Caco-2 (cell line): ENCODE measurements at regions not wholly inside any gene's neighbourhood (a gene's known extent, or its start where the extent isn't known, plus 50 kb on each side); places are given as distances from the start of the nearest gene placed in this dataset.

ENCODE experiments used
- BruUV-seq: library from RNA; stranded (reverse); fragments of 400-500 nt; replicated peaks from 2 replicates; lab custom pipeline; 2021; lab: Mats Ljungman, UMichigan
- CTCF ChIA-PET: fragments of 300-600 bp; sonication (Branson Sonifier 250); formaldehyde crosslinking; loops from one replicate; lab custom pipeline; 2022; ENCODE audit warnings: antibody characterized with exemption; lab: Charles Lee
- POLR2A ChIA-PET: fragments of 300-600 bp; sonication (Branson Sonifier 250); formaldehyde crosslinking; loops from one replicate; lab custom pipeline; 2022; ENCODE audit warnings: antibody characterized with exemption; lab: Charles Lee
- DNase-seq, 2 experiments: peaks; one replicate each; pipeline versions ENCODE4 v3.0.0 to v3.0.0-alpha.2; 2020 to 2022
- H3K27me3 ChIP-seq: replicated peaks from 2 replicates; pipeline ENCODE4 v1.6.0; 2011; ENCODE audit warnings: low read length; ENCODE audit not compliant: control insufficient read depth, insufficient read depth
- H3K36me3 ChIP-seq: 2 replicates; pipeline ENCODE4 v1.5.1; 2011; ENCODE audit warnings: low read length; ENCODE audit not compliant: control insufficient read depth, insufficient read depth
- H3K4me1 ChIP-seq: fragments of 250-450 bp; sonication (Bioruptor Pico); 2 replicates; pipeline ENCODE4 v1.5.1; 2020; ENCODE audit warnings: mild to moderate bottlenecking
- H3K4me3 ChIP-seq: 2 replicates; pipeline ENCODE4 v1.5.1; 2011; ENCODE audit warnings: low read depth, mild to moderate bottlenecking, control low read depth, low read length
- H3K9me3 ChIP-seq: fragments of 250-450 bp; sonication (Bioruptor Pico); 2 replicates; pipeline ENCODE4 v1.5.1; 2020; ENCODE audit warnings: mild to moderate bottlenecking, moderate library complexity
- H3K27ac Mint-ChIP-seq: one replicate; pipeline ENCODE4 v1.8.0; 2022; ENCODE audit warnings: mixed read lengths; ENCODE audit not compliant: unreplicated experiment
- H3K27me3 Mint-ChIP-seq: one replicate; pipeline ENCODE4 v1.8.0; 2022; ENCODE audit warnings: mixed read lengths; ENCODE audit not compliant: insufficient read depth, unreplicated experiment
- H3K36me3 Mint-ChIP-seq: one replicate; pipeline ENCODE4 v1.8.0; 2022; ENCODE audit warnings: mild to moderate bottlenecking, mixed read lengths; ENCODE audit not compliant: insufficient read depth, unreplicated experiment
- H3K4me1 Mint-ChIP-seq: one replicate; pipeline ENCODE4 v1.8.0; 2022; ENCODE audit warnings: low read depth, mixed read lengths; ENCODE audit not compliant: unreplicated experiment
- H3K4me3 Mint-ChIP-seq: one replicate; pipeline ENCODE4 v1.8.0; 2022; ENCODE audit warnings: mild to moderate bottlenecking, moderate library complexity, mixed read lengths; ENCODE audit not compliant: unreplicated experiment
- H3K9me3 Mint-ChIP-seq: one replicate; pipeline ENCODE4 v1.8.0; 2022; ENCODE audit warnings: mixed read lengths; ENCODE audit not compliant: unreplicated experiment
- CTCF ChIP-seq, 2 experiments: fragments of 200-600 bp in 1 of 2; IDR thresholded peaks; 1 replicate in 1 of 2; 2 replicates in 1 of 2; pipeline versions ENCODE4 v1.5.1 to v1.8.0; 2011 to 2022; ENCODE audit warnings: antibody characterized with exemption in 1 of 2, control low read depth in 1 of 2, inconsistent platforms in 1 of 2, low read depth in 1 of 2, low read length in 1 of 2, mild to moderate bottlenecking in 1 of 2, moderate library complexity in 1 of 2; ENCODE audit not compliant: insufficient read depth in 1 of 2, severe bottlenecking in 1 of 2, unreplicated experiment in 1 of 2
- intact Hi-C: fragments of 100-400 bp; cut with micrococcal nuclease; formaldehyde crosslinking; loops from one replicate; pipeline ENCODE4 v1.10.0; 2022; ENCODE audit not compliant: unreplicated experiment

- ChIA-PET CTCF (interaction anchor here (0.7 kb wide), 1 partner anchor 490 kb away, joined by 4 read pairs; no protein-coding TSS in a partner anchor), POLR2A (no interaction called here)
- H3K27me3 Mint-ChIP-seq, result peaks cover 22% of the 10 kb centered on the region
- no TSS peak for BruUV-seq
- no peak for TF ChIP-seq CTCF (IDR thresholded peaks at IDR 0.05; ENCODE audit: insufficient read depth in 1 of 2, low read depth in 1 of 2, low read length in 1 of 2, severe bottlenecking in 1 of 2, unreplicated experiment in 1 of 2)
- no peak overlapping the region for H3K4me3 ChIP-seq
- no peak overlapping the region for H3K27ac Mint-ChIP-seq
- H3K9me3 ChIP-seq, result no peaks in the 10 kb centered on the region
- no peaks in the 10 kb centered on the region for H3K4me1 Mint-ChIP-seq
- intact Hi-C loops, result loop anchor here (10.0 kb wide), 1 partner anchor 208 kb away; no protein-coding TSS in a partner anchor
- no peaks in the 10 kb centered on the region for H3K9me3 Mint-ChIP-seq
- no peaks in the 10 kb centered on the region for H3K36me3 ChIP-seq
- no peak overlapping the region for H3K4me3 Mint-ChIP-seq
- no peaks in the 10 kb centered on the region for H3K36me3 Mint-ChIP-seq
- no peak for DNase-seq
- H3K4me1 ChIP-seq, result no peaks in the 10 kb centered on the region
- 0 out of 2 replicates have a peak, but pooled peaks cover 1% of the 10 kb centered on the region for H3K27me3 ChIP-seq
Measured at GRCh38 chr16:87066133-87067002, 250.8 kb downstream of the C16orf95 start.

- no peaks in the 10 kb centered on the region for H3K9me3 Mint-ChIP-seq
- ChIA-PET POLR2A (no interaction called here), CTCF (interaction anchor here (0.8 kb wide), 1 partner anchor 212 kb away, joined by 3 read pairs; no protein-coding TSS in a partner anchor)
- H3K27ac Mint-ChIP-seq, result no peak overlapping the region
- no peaks in the 10 kb centered on the region for H3K36me3 Mint-ChIP-seq
- peaks cover 22% of the 10 kb centered on the region for H3K27me3 Mint-ChIP-seq
- no peak overlapping the region for H3K4me3 ChIP-seq
- DNase-seq, result no peak
- no peaks in the 10 kb centered on the region for H3K36me3 ChIP-seq
- H3K4me1 ChIP-seq, result no peaks in the 10 kb centered on the region
- H3K4me3 Mint-ChIP-seq, result no peak overlapping the region
- intact Hi-C loops, result loop anchor here (10.0 kb wide), 1 partner anchor 208 kb away; no protein-coding TSS in a partner anchor
- no peaks in the 10 kb centered on the region for H3K9me3 ChIP-seq
- no peak for TF ChIP-seq CTCF (IDR thresholded peaks at IDR 0.05; ENCODE audit: insufficient read depth in 1 of 2, low read depth in 1 of 2, low read length in 1 of 2, severe bottlenecking in 1 of 2, unreplicated experiment in 1 of 2)
- no TSS peak for BruUV-seq
- H3K4me1 Mint-ChIP-seq, result no peaks in the 10 kb centered on the region
- H3K27me3 ChIP-seq, result 0 out of 2 replicates have a peak, but pooled peaks cover 1% of the 10 kb centered on the region
Measured at GRCh38 chr16:87067003-87067556, 250.1 kb downstream of the C16orf95 start.
